ELR (cell line): ENCODE measurements at regions not wholly inside any gene's neighbourhood (a gene's known extent, or its start where the extent isn't known, plus 50 kb on each side); places are given as distances from the start of the nearest gene placed in this dataset.
"Not testable (repeated sequence)": the region's sequence is repeated elsewhere in the genome, so short reads cannot be mapped to it uniquely, and the experiment has no call there.

Experiments used
- DNase-seq: peaks from one replicate; pipeline ENCODE4 v3.0.0-alpha.2; 2015; ENCODE audit warnings: low read depth

- not testable (repeated sequence) for DNase-seq
Observed at GRCh38 chr20:18876394-18876793, 62.8 kb downstream of the SCP2D1 start.

- DNase-seq = no peak
Observed at GRCh38 chr20:18879262-18879661, 65.7 kb downstream of the SCP2D1 start.

- DNase-seq = no peak
Observed at GRCh38 chr20:18886756-18887155, 73.2 kb downstream of the SCP2D1 start.

- no peak for DNase-seq
Observed at GRCh38 chr20:18901980-18902737, 88.6 kb downstream of the SCP2D1 start.

GRCh38 chr20:18904192-18904591 is 90.6 kb downstream of the SCP2D1 start:
- peak; percentile 6 for DNase-seq

- DNase-seq = peak; percentile 5
Observed at GRCh38 chr20:18904624-18905023, 91.0 kb downstream of the SCP2D1 start.

GRCh38 chr20:18906046-18906445 is 92.5 kb downstream of the SCP2D1 start:
- no peak for DNase-seq

GRCh38 chr20:18907353-18907752 is 93.8 kb downstream of the SCP2D1 start:
- no peak for DNase-seq

GRCh38 chr20:18908109-18908508 is 94.5 kb downstream of the SCP2D1 start:
- DNase-seq = no peak

- no peak for DNase-seq
Observed at GRCh38 chr20:18909254-18909653, 95.7 kb downstream of the SCP2D1 start.

GRCh38 chr20:18913701-18914100 is 100.1 kb downstream of the SCP2D1 start:
- DNase-seq = no peak

- no peak for DNase-seq
Observed at GRCh38 chr20:18914796-18915195, 101.2 kb downstream of the SCP2D1 start.

GRCh38 chr20:18916886-18917750 is 103.5 kb downstream of the SCP2D1 start:
- no peak for DNase-seq

- no peak for DNase-seq
Observed at GRCh38 chr20:18919996-18920395, 106.4 kb downstream of the SCP2D1 start.

- no peak for DNase-seq
Observed at GRCh38 chr20:18921291-18921690, 107.7 kb downstream of the SCP2D1 start.

- DNase-seq = no peak
Observed at GRCh38 chr20:18922251-18922650, 108.7 kb downstream of the SCP2D1 start.

GRCh38 chr20:18922898-18923297 is 109.3 kb downstream of the SCP2D1 start:
- no peak for DNase-seq

GRCh38 chr20:18926965-18927364 is 113.4 kb downstream of the SCP2D1 start:
- no peak for DNase-seq

GRCh38 chr20:18928626-18929025 is 115.0 kb downstream of the SCP2D1 start:
- DNase-seq = no peak

- DNase-seq = no peak
Observed at GRCh38 chr20:18929800-18930199, 116.2 kb downstream of the SCP2D1 start.

- DNase-seq = no peak
Observed at GRCh38 chr20:18943542-18943941, 130.0 kb downstream of the SCP2D1 start.

GRCh38 chr20:18956890-18957289 is 143.3 kb downstream of the SCP2D1 start:
- no peak for DNase-seq

- DNase-seq = no peak
Observed at GRCh38 chr20:18957328-18957727, 143.7 kb downstream of the SCP2D1 start.
